ENCODE measurements at regions not wholly inside any gene's neighbourhood (a gene's known extent, or its start where the extent isn't known, plus 50 kb on each side); places are given as distances from the start of the nearest gene placed in this dataset.

DNA sequence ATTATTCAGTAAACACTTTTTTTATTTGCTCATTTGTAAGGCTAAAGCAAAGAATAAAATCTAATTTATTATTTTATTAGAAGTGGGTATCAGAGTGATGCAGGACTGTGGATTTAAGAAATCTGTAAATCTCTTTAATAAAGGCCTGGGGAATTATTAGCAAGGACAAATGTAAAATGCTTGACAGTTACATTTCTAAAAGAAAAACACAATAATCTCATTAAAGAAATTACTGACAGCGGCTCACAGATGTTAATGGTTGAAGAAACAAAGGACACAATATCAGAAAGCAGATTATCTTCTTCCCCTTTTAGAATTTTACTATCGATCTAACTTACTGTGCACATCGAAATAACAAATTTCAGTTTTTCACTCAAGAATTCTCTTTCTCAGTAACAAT lies 262.1 kb upstream of the MEIS2 start:
- TF ChIP-seq, protein P1, sequence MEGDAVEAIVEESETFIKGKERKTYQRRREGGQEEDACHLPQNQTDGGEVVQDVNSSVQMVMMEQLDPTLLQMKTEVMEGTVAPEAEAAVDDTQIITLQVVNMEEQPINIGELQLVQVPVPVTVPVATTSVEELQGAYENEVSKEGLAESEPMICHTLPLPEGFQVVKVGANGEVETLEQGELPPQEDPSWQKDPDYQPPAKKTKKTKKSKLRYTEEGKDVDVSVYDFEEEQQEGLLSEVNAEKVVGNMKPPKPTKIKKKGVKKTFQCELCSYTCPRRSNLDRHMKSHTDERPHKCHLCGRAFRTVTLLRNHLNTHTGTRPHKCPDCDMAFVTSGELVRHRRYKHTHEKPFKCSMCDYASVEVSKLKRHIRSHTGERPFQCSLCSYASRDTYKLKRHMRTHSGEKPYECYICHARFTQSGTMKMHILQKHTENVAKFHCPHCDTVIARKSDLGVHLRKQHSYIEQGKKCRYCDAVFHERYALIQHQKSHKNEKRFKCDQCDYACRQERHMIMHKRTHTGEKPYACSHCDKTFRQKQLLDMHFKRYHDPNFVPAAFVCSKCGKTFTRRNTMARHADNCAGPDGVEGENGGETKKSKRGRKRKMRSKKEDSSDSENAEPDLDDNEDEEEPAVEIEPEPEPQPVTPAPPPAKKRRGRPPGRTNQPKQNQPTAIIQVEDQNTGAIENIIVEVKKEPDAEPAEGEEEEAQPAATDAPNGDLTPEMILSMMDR (IDR thresholded peaks at IDR 0.05; ENCODE audit: partially characterized antibody, unreplicated experiment) = no peak
- H3K27ac Mint-ChIP-seq (ENCODE audit: unreplicated experiment) = no peak overlapping the region
- H3K4me1 Mint-ChIP-seq (ENCODE audit: low read depth, unreplicated experiment) = no peaks in the 10 kb centered on the region
- H3K27me3 Mint-ChIP-seq (ENCODE audit: unreplicated experiment) = no peaks in the 10 kb centered on the region
- no peak overlapping the region for H3K4me3 Mint-ChIP-seq (ENCODE audit: unreplicated experiment)
- no peaks in the 10 kb centered on the region for H3K9me3 Mint-ChIP-seq (ENCODE audit: unreplicated experiment)
- no peak for DNase-seq
- no peaks in the 10 kb centered on the region for H3K36me3 Mint-ChIP-seq (ENCODE audit: unreplicated experiment)

- no peak for DNase-seq
- no peaks in the 10 kb centered on the region for H3K36me3 Mint-ChIP-seq (ENCODE audit: unreplicated experiment)
Observed at GRCh38 chr15:37368961-37369360, 268.6 kb upstream of the MEIS2 start.

GRCh38 chr15:37370941-37371340 lies 270.6 kb upstream of the MEIS2 start:
- H3K9me3 Mint-ChIP-seq (ENCODE audit: unreplicated experiment) = no peaks in the 10 kb centered on the region
- H3K4me3 Mint-ChIP-seq (ENCODE audit: unreplicated experiment) = no peak overlapping the region
- no peak for DNase-seq
- H3K27me3 Mint-ChIP-seq (ENCODE audit: unreplicated experiment) = peaks cover 1% of the 10 kb centered on the region
- TF ChIP-seq, protein P1 (IDR thresholded peaks at IDR 0.05; ENCODE audit: partially characterized antibody, unreplicated experiment) = no peak
- no peaks in the 10 kb centered on the region for H3K4me1 Mint-ChIP-seq (ENCODE audit: low read depth, unreplicated experiment)
- no peak overlapping the region for H3K27ac Mint-ChIP-seq (ENCODE audit: unreplicated experiment)
- no peaks in the 10 kb centered on the region for H3K36me3 Mint-ChIP-seq (ENCODE audit: unreplicated experiment)

More at GRCh38 chr15:37368961-37369360, 268.6 kb upstream of the MEIS2 start:
- no peak overlapping the region for H3K27ac Mint-ChIP-seq (ENCODE audit: unreplicated experiment)
- H3K4me3 Mint-ChIP-seq (ENCODE audit: unreplicated experiment) = no peak overlapping the region
- H3K4me1 Mint-ChIP-seq (ENCODE audit: low read depth, unreplicated experiment) = no peaks in the 10 kb centered on the region
- H3K9me3 Mint-ChIP-seq (ENCODE audit: unreplicated experiment) = no peaks in the 10 kb centered on the region
- peaks cover 1% of the 10 kb centered on the region for H3K27me3 Mint-ChIP-seq (ENCODE audit: unreplicated experiment)
- TF ChIP-seq, protein P1 (IDR thresholded peaks at IDR 0.05; ENCODE audit: partially characterized antibody, unreplicated experiment) = no peak

GRCh38 chr15:37372064-37372463 lies 271.7 kb upstream of the MEIS2 start:
- H3K36me3 Mint-ChIP-seq (ENCODE audit: unreplicated experiment) = no peaks in the 10 kb centered on the region
- H3K27me3 Mint-ChIP-seq (ENCODE audit: unreplicated experiment) = peaks cover 1% of the 10 kb centered on the region
- H3K27ac Mint-ChIP-seq (ENCODE audit: unreplicated experiment) = no peak overlapping the region
- no peaks in the 10 kb centered on the region for H3K4me1 Mint-ChIP-seq (ENCODE audit: low read depth, unreplicated experiment)
- no peak for DNase-seq
- no peaks in the 10 kb centered on the region for H3K9me3 Mint-ChIP-seq (ENCODE audit: unreplicated experiment)
- TF ChIP-seq, protein P1 (IDR thresholded peaks at IDR 0.05; ENCODE audit: partially characterized antibody, unreplicated experiment) = no peak
- H3K4me3 Mint-ChIP-seq (ENCODE audit: unreplicated experiment) = no peak overlapping the region

DNA sequence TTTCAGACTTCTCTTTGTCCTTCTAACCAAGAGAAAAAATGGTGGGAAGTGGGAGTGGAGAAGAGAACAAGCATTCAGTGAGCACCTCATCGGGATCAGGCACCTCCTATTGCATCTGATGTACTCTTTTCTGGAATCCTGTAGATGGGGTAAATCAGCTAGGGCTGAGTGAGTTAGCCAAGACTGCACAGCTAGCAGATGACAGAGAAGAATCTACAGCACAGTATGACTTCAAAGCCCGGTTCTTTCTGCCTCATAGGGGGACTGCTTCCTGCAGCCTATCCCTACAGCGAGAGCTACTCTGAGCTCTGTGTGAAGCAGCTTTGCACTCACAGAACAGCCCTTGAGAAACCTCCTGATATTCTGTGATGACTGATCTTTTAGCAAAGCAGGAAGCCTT lies 275.2 kb upstream of the MEIS2 start:
- Mint-ChIP-seq H3K27me3 (ENCODE audit: unreplicated experiment) (peaks cover 1% of the 10 kb centered on the region), H3K27ac (ENCODE audit: unreplicated experiment) (no peak overlapping the region), H3K4me1 (ENCODE audit: low read depth, unreplicated experiment) (no peaks in the 10 kb centered on the region), H3K4me3 (ENCODE audit: unreplicated experiment) (no peak overlapping the region), H3K9me3 (ENCODE audit: unreplicated experiment) (no peaks in the 10 kb centered on the region), H3K36me3 (ENCODE audit: unreplicated experiment) (no peaks in the 10 kb centered on the region)
- TF ChIP-seq, protein P1 (IDR thresholded peaks at IDR 0.05; ENCODE audit: partially characterized antibody, unreplicated experiment) = no peak
- no peak for DNase-seq

Data from glutamatergic neuron (in vitro differentiated cells).